ENCODE measurements at regions not wholly inside any gene's neighbourhood (a gene's known extent, or its start where the extent isn't known, plus 50 kb on each side); places are given as distances from the start of the nearest gene placed in this dataset.

DNA sequence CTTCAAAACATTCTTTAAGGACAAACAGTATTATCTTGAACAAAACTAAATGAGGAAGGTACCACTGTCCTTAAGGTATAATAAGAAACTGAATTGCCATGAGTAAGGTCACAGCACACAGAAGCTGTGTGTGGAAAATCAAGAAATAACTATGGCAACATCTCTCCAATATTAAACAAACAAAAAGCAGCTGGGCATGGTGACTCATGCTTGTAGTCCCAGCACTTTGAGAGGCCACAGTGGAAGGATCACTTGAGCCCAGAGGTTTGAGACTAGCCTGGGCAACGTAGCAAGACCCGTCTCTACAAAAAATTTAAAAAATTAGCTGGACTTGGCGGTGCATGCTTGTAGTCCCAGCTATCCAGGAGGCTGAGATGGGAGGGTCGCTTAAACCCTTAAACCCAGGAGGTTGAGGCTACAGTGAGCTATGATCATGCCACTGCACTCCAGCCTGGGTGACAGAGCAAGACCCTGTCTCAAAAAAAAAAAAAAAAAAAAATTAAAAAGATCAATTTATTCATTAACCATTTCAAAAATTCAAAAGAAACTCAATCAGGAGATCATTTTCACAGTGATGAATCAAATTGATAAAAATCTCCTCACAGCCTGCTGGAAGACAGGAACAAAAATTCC, 195.4 kb downstream of the SKIDA1 start:
- no peak overlapping the region for H3K9ac ChIP-seq (ENCODE audit: low read depth in 1 of 2, low read length in 2 of 2)
- no peak overlapping the region for H3K4me3 ChIP-seq (ENCODE audit: low read depth in 1 of 2, low read length in 2 of 2)
- H3K4me1 ChIP-seq (ENCODE audit: control insufficient read depth in 1 of 2, insufficient read depth in 2 of 2, low read length in 2 of 2) = no peaks in the 10 kb centered on the region
- H3K27me3 ChIP-seq (ENCODE audit: control insufficient read depth in 1 of 2, insufficient read depth in 2 of 2, low read length in 2 of 2) = no peaks in the 10 kb centered on the region
- H3K9me3 ChIP-seq (ENCODE audit: control insufficient read depth in 1 of 2, low read length in 2 of 2) = no peaks in the 10 kb centered on the region
- H3K27ac ChIP-seq (ENCODE audit: low read depth, low read length) = no peak overlapping the region
- no peaks in the 10 kb centered on the region for H3K36me3 ChIP-seq (ENCODE audit: control insufficient read depth in 1 of 2, insufficient read depth in 2 of 2, low read length in 2 of 2)

DNA sequence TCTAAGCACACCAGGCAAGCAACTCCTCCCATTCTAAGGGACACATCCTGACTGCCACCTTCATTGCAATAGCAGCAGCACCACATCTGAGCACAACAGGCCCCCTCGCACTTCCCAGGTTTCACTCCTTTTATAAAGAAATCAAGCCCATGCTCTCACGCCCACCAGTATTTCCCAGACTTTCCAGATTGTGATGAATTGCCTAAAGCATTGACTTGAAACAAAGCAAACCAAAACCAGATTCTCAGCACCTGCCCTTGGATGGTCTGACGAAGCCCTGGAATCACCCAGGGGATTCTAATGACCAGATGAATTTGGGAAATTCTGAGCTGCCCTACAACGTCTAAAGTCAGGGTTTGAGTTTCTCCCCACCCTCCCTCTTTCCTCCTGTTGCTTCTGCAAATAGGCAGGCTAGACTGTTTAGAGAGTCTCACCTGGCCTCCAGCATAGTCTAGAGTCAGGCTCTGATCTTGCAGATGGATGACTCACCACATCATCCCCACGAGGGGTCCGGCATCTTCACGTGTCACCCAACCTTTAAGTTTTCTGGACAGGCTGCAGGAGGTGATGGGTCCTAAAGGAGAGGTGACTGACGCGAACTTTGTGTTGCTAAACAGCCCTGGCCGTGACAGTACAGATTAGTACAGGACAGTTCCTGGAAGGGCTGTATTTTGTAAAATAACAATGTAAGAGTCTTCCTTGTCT, 198.0 kb downstream of the SKIDA1 start:
- Histone ChIP-seq H3K9ac (ENCODE audit: low read depth in 1 of 2, low read length in 2 of 2) (no peak overlapping the region), H3K27ac (ENCODE audit: low read depth, low read length) (no peak overlapping the region), H3K4me1 (ENCODE audit: control insufficient read depth in 1 of 2, insufficient read depth in 2 of 2, low read length in 2 of 2) (no peaks in the 10 kb centered on the region), H3K9me3 (ENCODE audit: control insufficient read depth in 1 of 2, low read length in 2 of 2) (no peaks in the 10 kb centered on the region), H3K36me3 (ENCODE audit: control insufficient read depth in 1 of 2, insufficient read depth in 2 of 2, low read length in 2 of 2) (no peaks in the 10 kb centered on the region), H3K4me3 (ENCODE audit: low read depth in 1 of 2, low read length in 2 of 2) (no peak overlapping the region), H3K27me3 (ENCODE audit: control insufficient read depth in 1 of 2, insufficient read depth in 2 of 2, low read length in 2 of 2) (no peaks in the 10 kb centered on the region)

DNA sequence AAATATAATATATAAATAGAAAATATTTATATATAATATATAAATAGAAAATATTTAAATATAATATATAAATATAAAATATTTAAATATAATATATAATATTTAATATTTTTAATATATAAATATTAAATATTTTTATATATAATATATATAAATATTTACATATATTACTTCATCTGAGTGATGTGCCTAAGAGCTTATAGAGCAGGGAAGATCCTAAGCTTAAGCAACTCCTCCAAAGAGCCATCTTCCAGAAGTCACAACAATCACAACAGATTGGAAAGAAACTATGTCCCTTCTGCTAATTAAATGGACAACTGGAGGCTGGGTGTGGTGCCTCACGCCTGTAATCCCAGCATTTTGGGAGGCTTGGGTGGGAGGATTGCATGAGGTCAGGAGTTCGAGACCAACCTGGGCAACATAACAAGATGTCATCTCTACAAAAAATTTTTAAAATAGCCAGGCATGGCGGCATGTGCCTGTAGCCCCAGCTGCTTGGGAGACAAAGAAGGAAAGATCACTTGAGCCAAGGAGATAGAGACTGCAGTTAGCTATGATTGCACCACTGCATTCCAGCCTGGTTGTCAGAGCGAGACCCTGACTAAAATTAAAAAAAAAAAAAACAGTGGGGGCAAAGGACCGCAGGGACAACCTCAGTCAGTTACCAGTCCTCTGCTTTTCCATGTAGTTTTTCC, 198.7 kb downstream of the SKIDA1 start:
- Histone ChIP-seq H3K36me3 (ENCODE audit: control insufficient read depth in 1 of 2, insufficient read depth in 2 of 2, low read length in 2 of 2) (no peaks in the 10 kb centered on the region), H3K4me1 (ENCODE audit: control insufficient read depth in 1 of 2, insufficient read depth in 2 of 2, low read length in 2 of 2) (no peaks in the 10 kb centered on the region), H3K27me3 (ENCODE audit: control insufficient read depth in 1 of 2, insufficient read depth in 2 of 2, low read length in 2 of 2) (no peaks in the 10 kb centered on the region), H3K9ac (ENCODE audit: low read depth in 1 of 2, low read length in 2 of 2) (no peak overlapping the region), H3K27ac (ENCODE audit: low read depth, low read length) (no peak overlapping the region), H3K9me3 (ENCODE audit: control insufficient read depth in 1 of 2, low read length in 2 of 2) (no peaks in the 10 kb centered on the region), H3K4me3 (ENCODE audit: low read depth in 1 of 2, low read length in 2 of 2) (no peak overlapping the region)

DNA sequence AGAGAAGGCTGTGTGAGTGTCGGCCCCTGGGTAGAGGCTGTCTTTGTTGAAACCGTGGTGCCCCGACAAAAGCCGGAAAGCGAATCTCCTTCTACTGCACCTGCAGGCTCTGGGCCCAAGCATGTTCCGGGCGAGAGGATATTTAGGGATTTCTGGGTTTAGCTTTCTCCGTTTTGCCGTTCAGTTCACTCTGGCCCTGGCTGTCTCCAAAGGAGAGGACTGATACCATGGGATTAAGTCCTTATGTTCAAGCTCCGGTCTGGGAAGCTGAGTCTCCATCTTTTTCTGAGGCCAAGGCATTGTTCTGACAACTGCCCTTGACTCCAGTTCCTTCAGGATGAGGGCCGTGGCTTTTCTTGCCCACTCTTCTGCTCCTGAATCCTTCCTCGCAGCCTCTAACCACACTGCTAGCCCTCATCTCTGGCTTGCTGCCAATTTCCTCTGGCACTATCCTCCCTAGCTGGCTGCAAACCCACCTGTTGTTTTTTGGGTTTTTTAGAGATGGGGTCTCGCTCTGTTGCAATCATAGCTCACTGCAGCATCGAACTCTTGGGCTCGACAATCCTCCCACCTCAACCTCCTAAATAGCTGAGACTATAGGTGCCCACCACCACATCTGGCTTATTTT, 206.8 kb downstream of the SKIDA1 start:
- H3K9me3 ChIP-seq (ENCODE audit: control insufficient read depth in 1 of 2, low read length in 2 of 2) = no peaks in the 10 kb centered on the region
- no peaks in the 10 kb centered on the region for H3K27me3 ChIP-seq (ENCODE audit: control insufficient read depth in 1 of 2, insufficient read depth in 2 of 2, low read length in 2 of 2)
- no peak overlapping the region for H3K27ac ChIP-seq (ENCODE audit: low read depth, low read length)
- H3K36me3 ChIP-seq (ENCODE audit: control insufficient read depth in 1 of 2, insufficient read depth in 2 of 2, low read length in 2 of 2) = no peaks in the 10 kb centered on the region
- H3K4me1 ChIP-seq (ENCODE audit: control insufficient read depth in 1 of 2, insufficient read depth in 2 of 2, low read length in 2 of 2) = no peaks in the 10 kb centered on the region
- no peak overlapping the region for H3K9ac ChIP-seq (ENCODE audit: low read depth in 1 of 2, low read length in 2 of 2)
- no peak overlapping the region for H3K4me3 ChIP-seq (ENCODE audit: low read depth in 1 of 2, low read length in 2 of 2)

GRCh38 chr10:21317902-21318301, 207.6 kb downstream of the SKIDA1 start:
- H3K4me1 ChIP-seq (ENCODE audit: control insufficient read depth in 1 of 2, insufficient read depth in 2 of 2, low read length in 2 of 2) = no peaks in the 10 kb centered on the region
- no peak overlapping the region for H3K27ac ChIP-seq (ENCODE audit: low read depth, low read length)
- no peaks in the 10 kb centered on the region for H3K27me3 ChIP-seq (ENCODE audit: control insufficient read depth in 1 of 2, insufficient read depth in 2 of 2, low read length in 2 of 2)
- H3K4me3 ChIP-seq (ENCODE audit: low read depth in 1 of 2, low read length in 2 of 2) = no peak overlapping the region
- H3K9ac ChIP-seq (ENCODE audit: low read depth in 1 of 2, low read length in 2 of 2) = no peak overlapping the region
- no peaks in the 10 kb centered on the region for H3K9me3 ChIP-seq (ENCODE audit: control insufficient read depth in 1 of 2, low read length in 2 of 2)
- no peaks in the 10 kb centered on the region for H3K36me3 ChIP-seq (ENCODE audit: control insufficient read depth in 1 of 2, insufficient read depth in 2 of 2, low read length in 2 of 2)

- Histone ChIP-seq H3K27me3 (ENCODE audit: control insufficient read depth in 1 of 2, insufficient read depth in 2 of 2, low read length in 2 of 2) (no peaks in the 10 kb centered on the region), H3K4me1 (ENCODE audit: control insufficient read depth in 1 of 2, insufficient read depth in 2 of 2, low read length in 2 of 2) (no peaks in the 10 kb centered on the region), H3K27ac (ENCODE audit: low read depth, low read length) (no peak overlapping the region), H3K9ac (ENCODE audit: low read depth in 1 of 2, low read length in 2 of 2) (no peak overlapping the region), H3K4me3 (ENCODE audit: low read depth in 1 of 2, low read length in 2 of 2) (no peak overlapping the region), H3K9me3 (ENCODE audit: control insufficient read depth in 1 of 2, low read length in 2 of 2) (no peaks in the 10 kb centered on the region), H3K36me3 (ENCODE audit: control insufficient read depth in 1 of 2, insufficient read depth in 2 of 2, low read length in 2 of 2) (no peaks in the 10 kb centered on the region)
Measured at GRCh38 chr10:21315645-21316220, 209.7 kb downstream of the SKIDA1 start.

DNA sequence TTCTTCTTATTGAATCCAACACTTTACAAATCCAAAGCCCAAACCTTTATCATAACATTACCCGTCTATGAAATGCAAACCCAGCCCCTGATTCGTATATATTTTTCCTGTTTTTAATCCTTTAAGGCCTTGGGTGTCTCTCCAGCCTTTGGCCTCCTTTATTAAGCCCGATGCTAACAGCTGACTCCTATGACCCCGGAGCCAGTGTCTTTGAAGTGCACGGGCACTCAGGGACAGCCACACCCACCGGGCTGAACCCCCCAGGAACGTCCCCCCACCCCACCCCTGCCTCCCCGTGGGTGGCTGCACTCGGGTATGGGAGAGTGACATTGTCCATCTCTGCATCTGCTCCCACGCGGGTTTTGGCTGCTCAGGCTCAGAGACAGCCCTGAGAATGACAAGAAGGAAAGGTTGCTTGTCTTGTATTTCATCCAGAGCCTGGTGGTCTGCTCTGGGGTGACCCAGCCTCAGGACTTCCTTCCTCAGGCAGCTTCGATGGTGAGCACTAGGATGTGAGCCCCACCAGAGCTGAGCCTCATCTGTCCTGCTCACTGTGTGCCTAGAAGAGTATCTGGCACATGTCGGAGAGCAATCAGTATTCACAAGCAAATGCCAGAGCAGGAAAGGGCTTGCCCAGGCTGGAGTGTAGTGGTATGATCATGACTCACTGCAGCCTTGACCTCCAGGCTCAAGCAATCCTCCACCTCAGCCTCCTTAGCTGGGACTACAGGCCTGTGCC, 210.4 kb downstream of the SKIDA1 start:
- Histone ChIP-seq H3K36me3 (ENCODE audit: control insufficient read depth in 1 of 2, insufficient read depth in 2 of 2, low read length in 2 of 2) (no peaks in the 10 kb centered on the region), H3K27ac (ENCODE audit: low read depth, low read length) (no peak overlapping the region), H3K9ac (ENCODE audit: low read depth in 1 of 2, low read length in 2 of 2) (no peak overlapping the region)

GRCh38 chr10:21314111-21314626, 211.3 kb downstream of the SKIDA1 start:
- no peaks in the 10 kb centered on the region for H3K27me3 ChIP-seq (ENCODE audit: control insufficient read depth in 1 of 2, insufficient read depth in 2 of 2, low read length in 2 of 2)
- H3K36me3 ChIP-seq (ENCODE audit: control insufficient read depth in 1 of 2, insufficient read depth in 2 of 2, low read length in 2 of 2) = no peaks in the 10 kb centered on the region
- H3K27ac ChIP-seq (ENCODE audit: low read depth, low read length) = no peak overlapping the region
- no peaks in the 10 kb centered on the region for H3K4me1 ChIP-seq (ENCODE audit: control insufficient read depth in 1 of 2, insufficient read depth in 2 of 2, low read length in 2 of 2)
- no peak overlapping the region for H3K9ac ChIP-seq (ENCODE audit: low read depth in 1 of 2, low read length in 2 of 2)
- H3K9me3 ChIP-seq (ENCODE audit: control insufficient read depth in 1 of 2, low read length in 2 of 2) = no peaks in the 10 kb centered on the region
- no peak overlapping the region for H3K4me3 ChIP-seq (ENCODE audit: low read depth in 1 of 2, low read length in 2 of 2)

More for the DNA sequence above, 210.4 kb downstream of the SKIDA1 start:
- Histone ChIP-seq H3K9me3 (ENCODE audit: control insufficient read depth in 1 of 2, low read length in 2 of 2) (no peaks in the 10 kb centered on the region), H3K4me3 (ENCODE audit: low read depth in 1 of 2, low read length in 2 of 2) (no peak overlapping the region), H3K4me1 (ENCODE audit: control insufficient read depth in 1 of 2, insufficient read depth in 2 of 2, low read length in 2 of 2) (no peaks in the 10 kb centered on the region), H3K27me3 (ENCODE audit: control insufficient read depth in 1 of 2, insufficient read depth in 2 of 2, low read length in 2 of 2) (no peaks in the 10 kb centered on the region)

- H3K36me3 ChIP-seq (ENCODE audit: control insufficient read depth in 1 of 2, insufficient read depth in 2 of 2, low read length in 2 of 2) = no peaks in the 10 kb centered on the region
- no peak overlapping the region for H3K27ac ChIP-seq (ENCODE audit: low read depth, low read length)
- no peak overlapping the region for H3K9ac ChIP-seq (ENCODE audit: low read depth in 1 of 2, low read length in 2 of 2)
- H3K27me3 ChIP-seq (ENCODE audit: control insufficient read depth in 1 of 2, insufficient read depth in 2 of 2, low read length in 2 of 2) = no peaks in the 10 kb centered on the region
- H3K4me3 ChIP-seq (ENCODE audit: low read depth in 1 of 2, low read length in 2 of 2) = no peak overlapping the region
- H3K9me3 ChIP-seq (ENCODE audit: control insufficient read depth in 1 of 2, low read length in 2 of 2) = no peaks in the 10 kb centered on the region
- no peaks in the 10 kb centered on the region for H3K4me1 ChIP-seq (ENCODE audit: control insufficient read depth in 1 of 2, insufficient read depth in 2 of 2, low read length in 2 of 2)
Measured at GRCh38 chr10:21313691-21314090, 211.8 kb downstream of the SKIDA1 start.

Data from duodenal mucosa (tissue), 2 donors.